Tibial nerve (tissue), 3 donors: ENCODE measurements at regions not wholly inside any gene's neighbourhood (a gene's known extent, or its start where the extent isn't known, plus 50 kb on each side); places are given as distances from the start of the nearest gene placed in this dataset.

Experiments used
- POLR2A ChIP-seq, 2 donors: fragments of 450-650 bp; IDR thresholded peaks; one replicate each; pipeline ENCODE4 v1.6.1; 2017; ENCODE audit warnings: antibody characterized with exemption in 2 of 2, mild to moderate bottlenecking in 2 of 2, moderate library complexity in 2 of 2
- TF ChIP-seq, protein P1 (sequence below), 5 experiments: fragments of 200-600 bp in 3 of 5; fragments of 450-650 bp in 2 of 5; sonication (generic) in 3 of 5; IDR thresholded peaks; one replicate each; pipeline ENCODE4 v1.5.1; 2016 to 2019; ENCODE audit warnings: antibody characterized with exemption in 5 of 5, mild to moderate bottlenecking in 3 of 5, moderate library complexity in 2 of 5

DNA sequence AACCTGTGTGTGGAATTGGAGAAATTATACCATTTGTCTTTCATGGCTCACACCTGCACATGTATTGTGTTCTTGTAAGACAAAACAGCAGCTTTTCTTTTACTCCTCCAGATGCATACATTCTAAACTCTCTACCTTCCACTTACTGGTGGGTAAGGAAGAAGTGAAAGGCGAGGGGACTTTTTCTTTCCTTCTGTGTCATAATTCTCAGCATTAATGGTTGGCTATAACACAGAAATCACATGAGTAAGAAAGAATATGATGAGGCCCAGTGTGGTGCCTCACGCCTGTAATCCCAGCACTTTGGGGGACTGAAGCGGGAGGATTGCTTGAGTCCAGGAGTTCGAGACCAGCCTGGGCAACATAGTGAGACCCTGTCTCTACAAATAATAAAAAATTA lies 57.8 kb upstream of the SHANK2 start:
- TF ChIP-seq, protein P1, sequence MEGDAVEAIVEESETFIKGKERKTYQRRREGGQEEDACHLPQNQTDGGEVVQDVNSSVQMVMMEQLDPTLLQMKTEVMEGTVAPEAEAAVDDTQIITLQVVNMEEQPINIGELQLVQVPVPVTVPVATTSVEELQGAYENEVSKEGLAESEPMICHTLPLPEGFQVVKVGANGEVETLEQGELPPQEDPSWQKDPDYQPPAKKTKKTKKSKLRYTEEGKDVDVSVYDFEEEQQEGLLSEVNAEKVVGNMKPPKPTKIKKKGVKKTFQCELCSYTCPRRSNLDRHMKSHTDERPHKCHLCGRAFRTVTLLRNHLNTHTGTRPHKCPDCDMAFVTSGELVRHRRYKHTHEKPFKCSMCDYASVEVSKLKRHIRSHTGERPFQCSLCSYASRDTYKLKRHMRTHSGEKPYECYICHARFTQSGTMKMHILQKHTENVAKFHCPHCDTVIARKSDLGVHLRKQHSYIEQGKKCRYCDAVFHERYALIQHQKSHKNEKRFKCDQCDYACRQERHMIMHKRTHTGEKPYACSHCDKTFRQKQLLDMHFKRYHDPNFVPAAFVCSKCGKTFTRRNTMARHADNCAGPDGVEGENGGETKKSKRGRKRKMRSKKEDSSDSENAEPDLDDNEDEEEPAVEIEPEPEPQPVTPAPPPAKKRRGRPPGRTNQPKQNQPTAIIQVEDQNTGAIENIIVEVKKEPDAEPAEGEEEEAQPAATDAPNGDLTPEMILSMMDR (IDR thresholded peaks at IDR 0.05): no peak
- no peak for TF ChIP-seq POLR2A (IDR thresholded peaks at IDR 0.05)
